ENCODE measurements at regions not wholly inside any gene's neighbourhood (a gene's known extent, or its start where the extent isn't known, plus 50 kb on each side); places are given as distances from the start of the nearest gene placed in this dataset.
"Not testable (repeated sequence)": the region's sequence is repeated elsewhere in the genome, so short reads cannot be mapped to it uniquely, and the experiment has no call there.

DNA sequence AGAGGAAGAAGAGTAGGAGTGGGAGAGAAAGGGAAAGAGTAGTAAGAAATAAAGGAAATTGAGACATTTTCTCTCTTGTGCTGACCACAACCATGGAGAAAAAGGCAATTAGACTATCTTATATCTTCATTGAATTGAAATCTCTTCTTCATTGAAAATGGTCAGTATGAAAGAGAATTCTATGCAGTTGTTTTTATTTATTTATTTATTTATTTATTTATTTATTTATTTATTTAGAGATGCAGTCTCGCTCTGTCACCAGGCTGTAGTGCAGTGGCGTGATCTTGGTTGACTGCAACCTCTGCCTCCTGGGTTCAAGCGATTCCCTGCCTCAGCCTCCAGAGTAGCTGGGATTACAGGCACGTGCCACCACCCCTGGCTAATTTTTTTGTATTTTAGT is 447.1 kb downstream of the PTPRC start:
- H3K27ac ChIP-seq, result no peak overlapping the region
- DNase-seq (ENCODE audit: low spot score), result no peak
- TF ChIP-seq, protein P1, sequence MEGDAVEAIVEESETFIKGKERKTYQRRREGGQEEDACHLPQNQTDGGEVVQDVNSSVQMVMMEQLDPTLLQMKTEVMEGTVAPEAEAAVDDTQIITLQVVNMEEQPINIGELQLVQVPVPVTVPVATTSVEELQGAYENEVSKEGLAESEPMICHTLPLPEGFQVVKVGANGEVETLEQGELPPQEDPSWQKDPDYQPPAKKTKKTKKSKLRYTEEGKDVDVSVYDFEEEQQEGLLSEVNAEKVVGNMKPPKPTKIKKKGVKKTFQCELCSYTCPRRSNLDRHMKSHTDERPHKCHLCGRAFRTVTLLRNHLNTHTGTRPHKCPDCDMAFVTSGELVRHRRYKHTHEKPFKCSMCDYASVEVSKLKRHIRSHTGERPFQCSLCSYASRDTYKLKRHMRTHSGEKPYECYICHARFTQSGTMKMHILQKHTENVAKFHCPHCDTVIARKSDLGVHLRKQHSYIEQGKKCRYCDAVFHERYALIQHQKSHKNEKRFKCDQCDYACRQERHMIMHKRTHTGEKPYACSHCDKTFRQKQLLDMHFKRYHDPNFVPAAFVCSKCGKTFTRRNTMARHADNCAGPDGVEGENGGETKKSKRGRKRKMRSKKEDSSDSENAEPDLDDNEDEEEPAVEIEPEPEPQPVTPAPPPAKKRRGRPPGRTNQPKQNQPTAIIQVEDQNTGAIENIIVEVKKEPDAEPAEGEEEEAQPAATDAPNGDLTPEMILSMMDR (conservative IDR thresholded peaks at IDR 0.05; ENCODE audit: low read depth), result no peak
- ChIA-PET CTCF (interaction anchor here (0.7 kb wide), 1 partner anchor 669 kb away, joined by 3 read pairs; no protein-coding TSS in a partner anchor), POLR2A (ENCODE audit: low non-redundant PET) (no interaction called here)

DNA sequence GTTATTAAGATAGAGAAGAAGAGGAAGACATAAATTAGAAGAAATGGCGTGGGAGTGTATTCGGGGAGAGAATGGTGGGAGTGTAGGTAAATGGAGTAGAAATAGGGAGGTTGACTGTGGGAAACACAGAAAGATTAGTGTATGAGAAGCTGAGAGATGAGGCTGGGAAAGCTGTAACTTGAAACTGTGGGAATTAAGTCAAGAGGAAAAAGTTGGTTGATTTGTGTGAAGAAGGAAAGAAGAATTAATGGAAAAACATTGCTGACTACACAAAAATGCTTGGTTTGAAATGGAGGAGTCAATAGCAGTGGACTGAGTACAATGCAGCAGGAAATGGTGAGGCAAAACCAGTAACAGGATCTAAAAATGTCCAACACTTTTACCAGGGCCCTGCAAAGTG is 448.3 kb downstream of the PTPRC start:
- TF ChIP-seq, protein P1 (conservative IDR thresholded peaks at IDR 0.05; ENCODE audit: low read depth), result no peak

DNA sequence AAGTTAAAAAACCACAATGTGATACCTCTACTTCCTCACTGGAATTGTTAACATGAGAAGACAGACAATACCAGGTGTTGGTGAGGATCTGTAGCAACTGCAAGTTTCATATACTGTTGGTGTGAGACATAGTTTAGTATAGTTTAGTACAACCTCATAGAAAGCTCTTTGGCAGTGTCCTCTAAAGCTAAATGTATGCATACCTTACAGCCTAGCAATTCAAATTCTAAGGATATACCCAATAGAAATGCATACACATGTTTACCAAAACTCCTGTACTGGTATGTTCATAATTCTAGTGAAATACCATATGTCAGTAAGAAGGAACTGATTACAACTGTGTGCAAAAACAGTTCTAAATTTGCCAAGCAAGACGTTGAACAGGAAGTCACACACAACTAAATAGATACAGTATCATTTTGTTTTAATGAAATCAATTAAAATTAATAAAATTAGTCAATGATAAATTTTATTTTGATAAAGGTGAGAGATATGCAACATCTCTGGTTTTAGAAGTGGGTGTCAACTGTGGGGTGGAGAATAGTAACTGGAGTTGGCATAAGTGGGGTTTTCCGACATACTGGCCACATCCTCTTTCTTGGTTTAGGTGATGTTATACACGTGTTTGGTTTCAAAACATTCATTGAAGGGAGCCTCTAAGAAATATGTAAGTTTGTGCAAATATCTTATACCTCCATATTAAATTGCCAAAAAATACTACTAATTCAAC is 450.7 kb downstream of the PTPRC start:
- H3K27ac ChIP-seq, result no peak overlapping the region
- no peak for DNase-seq (ENCODE audit: low spot score)
- TF ChIP-seq, protein P1 (conservative IDR thresholded peaks at IDR 0.05; ENCODE audit: low read depth), result no peak
- ChIA-PET CTCF (interaction anchor here (0.6 to 0.8 kb wide), 2 partner anchors 19 to 417 kb away, joined by 3 to 8 read pairs; no protein-coding TSS in a partner anchor), POLR2A (ENCODE audit: low non-redundant PET) (no interaction called here)

More for the DNA sequence above, 448.3 kb downstream of the PTPRC start:
- ChIA-PET CTCF (no interaction called here), POLR2A (ENCODE audit: low non-redundant PET) (interaction anchor here (0.9 kb wide), 1 partner anchor 76 kb away, joined by 3 read pairs; no protein-coding TSS in a partner anchor)
- no peak overlapping the region for H3K27ac ChIP-seq
- DNase-seq (ENCODE audit: low spot score), result no peak

DNA sequence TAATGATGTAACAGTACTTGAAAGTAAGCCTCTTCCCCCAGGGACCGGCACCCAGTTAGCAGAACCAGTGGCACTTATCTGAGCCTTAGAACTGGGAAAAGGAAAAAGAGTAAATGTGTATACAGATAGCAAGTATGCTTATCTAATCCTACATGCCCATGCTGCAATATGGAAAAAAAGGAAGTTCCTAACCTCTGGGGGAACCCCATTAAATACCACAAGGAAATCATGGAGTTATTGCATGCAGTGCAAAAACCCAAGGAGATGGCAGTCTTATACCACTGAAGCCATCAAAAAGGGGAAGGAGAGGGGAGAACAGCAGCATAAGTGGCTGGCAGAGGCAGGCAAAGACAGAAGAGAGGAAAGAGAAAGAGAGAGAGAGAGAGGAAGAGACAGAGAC is 456.8 kb downstream of the PTPRC start:
- POLR2A ChIA-PET (ENCODE audit: low non-redundant PET); DNase-seq (ENCODE audit: low spot score); H3K27ac ChIP-seq; CTCF ChIA-PET: not testable (repeated sequence)

DNA sequence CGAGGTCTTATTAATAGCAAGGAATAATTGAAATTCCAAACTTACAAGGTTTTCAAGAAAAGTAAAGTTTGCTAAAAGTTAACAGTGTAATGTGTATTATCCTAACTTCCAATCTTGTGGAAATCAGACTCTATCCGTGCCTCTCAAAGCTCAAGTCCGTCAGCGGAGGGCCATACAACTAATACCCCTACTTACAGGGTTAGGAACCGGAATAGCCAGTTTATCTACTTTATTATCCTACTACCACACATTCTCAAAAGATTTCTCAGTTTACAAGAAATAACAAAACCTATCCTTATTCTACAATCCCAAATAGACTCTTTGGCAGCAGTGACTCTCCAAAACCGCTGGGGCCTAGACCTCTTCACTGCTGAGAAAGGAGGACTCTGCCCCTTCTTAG is 457.8 kb downstream of the PTPRC start:
- no peak overlapping the region for H3K27ac ChIP-seq
- DNase-seq (ENCODE audit: low spot score), result no peak
- TF ChIP-seq, protein P1 (conservative IDR thresholded peaks at IDR 0.05; ENCODE audit: low read depth), result no peak
- CTCF ChIA-PET, result no interaction called here
- POLR2A ChIA-PET (ENCODE audit: low non-redundant PET), result no interaction called here

DNA sequence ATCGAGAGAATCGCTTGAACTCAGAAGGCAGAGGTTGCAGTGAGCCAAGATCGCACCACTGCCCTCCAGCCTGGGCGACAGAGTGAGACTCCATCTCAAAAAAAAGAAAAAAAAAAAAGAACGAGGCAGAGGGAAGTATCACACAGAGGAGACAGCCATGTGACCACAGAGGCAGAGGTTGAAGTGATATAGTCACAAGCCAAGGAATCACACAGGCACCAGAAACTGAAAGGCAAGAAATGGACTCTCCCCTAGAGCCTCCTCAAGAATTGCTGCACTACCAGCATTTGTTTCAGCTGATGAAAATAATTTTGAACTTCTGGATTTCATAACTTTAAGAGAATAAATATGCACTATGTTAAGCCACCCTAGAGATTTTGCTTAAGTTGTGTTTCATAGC is 459.6 kb downstream of the PTPRC start:
- no peak for DNase-seq (ENCODE audit: low spot score)
- CTCF ChIA-PET, result no interaction called here
- no peak overlapping the region for H3K27ac ChIP-seq
- TF ChIP-seq, protein P1 (conservative IDR thresholded peaks at IDR 0.05; ENCODE audit: low read depth), result no peak
- POLR2A ChIA-PET (ENCODE audit: low non-redundant PET), result no interaction called here

DNA sequence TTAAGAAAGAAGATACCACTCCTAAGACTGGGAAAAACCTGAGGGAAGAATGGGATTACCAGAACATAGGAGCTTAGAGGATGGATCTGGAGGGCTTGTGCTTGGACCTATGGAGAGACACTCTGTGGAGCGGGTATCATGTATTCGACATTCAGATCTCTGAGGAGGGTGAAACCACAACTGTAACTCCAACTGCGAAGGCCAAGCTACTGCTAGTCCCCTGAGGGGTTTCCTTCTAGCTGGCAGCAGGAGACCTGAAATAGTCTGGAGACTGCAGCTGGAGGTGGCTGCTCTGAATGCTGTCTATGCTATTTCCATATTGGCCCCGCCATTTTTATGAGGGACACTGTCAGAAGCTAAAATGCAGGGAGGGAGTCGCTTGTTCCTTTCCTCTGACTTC is 462.3 kb downstream of the PTPRC start:
- no peak for DNase-seq (ENCODE audit: low spot score)
- ChIA-PET CTCF (interaction anchor here (0.7 kb wide), 1 partner anchor 450 kb away, joined by 3 read pairs; no protein-coding TSS in a partner anchor), POLR2A (ENCODE audit: low non-redundant PET) (no interaction called here)
- no peak overlapping the region for H3K27ac ChIP-seq
- TF ChIP-seq, protein P1 (conservative IDR thresholded peaks at IDR 0.05; ENCODE audit: low read depth), result no peak
